ENCODE measurements at regions not wholly inside any gene's neighbourhood (a gene's known extent, or its start where the extent isn't known, plus 50 kb on each side); places are given as distances from the start of the nearest gene placed in this dataset.

DNA sequence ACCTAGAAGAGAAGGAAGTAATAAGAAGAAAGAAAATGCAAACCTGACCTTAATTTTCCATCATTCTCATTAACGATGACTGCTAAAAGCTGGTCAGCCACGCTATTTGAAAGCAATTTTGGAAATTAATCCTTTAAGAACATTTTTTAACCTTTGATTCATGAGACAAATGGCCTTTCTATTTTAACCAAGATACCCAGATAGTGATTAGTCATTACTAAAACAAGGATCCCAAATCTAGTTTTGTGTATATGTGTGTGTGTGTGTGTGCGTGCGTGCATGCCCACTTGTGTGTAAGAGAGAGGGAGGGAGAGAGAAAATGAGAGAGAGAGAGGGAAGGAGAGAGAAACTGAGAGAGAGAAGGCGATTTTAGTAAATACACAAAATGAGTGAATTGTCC lies 329.5 kb downstream of the DEPDC1B start:
- DNase-seq, result no peak

DNA sequence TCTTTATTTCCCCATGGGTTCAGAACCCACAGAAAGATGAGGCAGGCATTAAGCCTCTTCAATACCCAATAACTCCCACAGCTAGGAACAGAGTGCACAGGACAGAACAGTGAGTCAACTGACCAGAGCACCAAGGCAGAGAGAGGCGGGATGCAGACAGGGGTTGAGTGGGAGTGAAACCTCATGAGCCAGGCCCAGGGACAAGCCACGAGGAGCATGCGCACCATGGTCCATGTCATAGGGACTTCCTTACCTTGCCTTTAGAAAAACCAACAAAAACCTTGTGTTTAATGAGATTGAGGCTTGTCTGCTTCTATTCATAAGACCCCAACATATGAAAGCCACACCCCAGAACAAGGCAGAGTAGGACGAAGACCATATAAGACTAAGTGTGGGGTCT lies 330.6 kb downstream of the DEPDC1B start:
- no peak for DNase-seq

DNA sequence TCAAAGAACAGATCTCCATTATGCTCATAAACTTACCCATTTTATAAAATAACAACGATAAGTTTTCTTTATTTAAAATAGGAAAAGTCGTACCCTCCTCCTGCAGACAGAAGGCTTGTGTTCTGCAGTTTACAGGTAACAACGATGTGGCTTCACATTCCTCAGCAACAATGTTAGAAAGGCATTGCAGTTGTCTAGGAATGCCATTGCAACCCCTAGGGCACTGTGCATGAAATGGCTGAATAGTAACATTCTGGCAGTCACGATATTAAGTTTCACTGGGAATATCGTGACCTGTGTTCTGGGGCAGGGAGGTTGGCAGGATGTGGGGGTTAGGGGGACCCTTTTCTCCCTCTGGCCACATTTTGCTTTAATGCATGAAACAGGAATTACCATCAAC lies 331.9 kb downstream of the DEPDC1B start:
- no peak for DNase-seq

DNA sequence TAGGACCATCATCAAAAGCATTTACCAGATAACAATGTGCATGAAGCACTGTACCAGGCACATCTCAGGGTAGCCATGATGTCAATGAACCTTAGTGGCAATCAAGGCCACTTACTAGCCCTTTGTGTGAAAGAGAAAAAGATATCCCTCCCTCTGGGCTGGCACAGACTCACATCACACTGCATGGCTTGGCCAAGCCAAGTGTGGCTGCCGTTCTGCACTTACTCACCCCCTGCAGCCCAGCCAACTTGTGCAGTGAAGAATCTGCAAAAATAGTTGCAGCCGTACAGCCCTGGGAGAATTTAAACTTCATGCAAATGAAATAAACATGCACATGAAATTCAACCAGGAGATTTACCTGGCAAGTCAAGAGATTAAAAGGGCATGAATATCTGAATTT lies 333.5 kb downstream of the DEPDC1B start:
- DNase-seq, result no peak

DNA sequence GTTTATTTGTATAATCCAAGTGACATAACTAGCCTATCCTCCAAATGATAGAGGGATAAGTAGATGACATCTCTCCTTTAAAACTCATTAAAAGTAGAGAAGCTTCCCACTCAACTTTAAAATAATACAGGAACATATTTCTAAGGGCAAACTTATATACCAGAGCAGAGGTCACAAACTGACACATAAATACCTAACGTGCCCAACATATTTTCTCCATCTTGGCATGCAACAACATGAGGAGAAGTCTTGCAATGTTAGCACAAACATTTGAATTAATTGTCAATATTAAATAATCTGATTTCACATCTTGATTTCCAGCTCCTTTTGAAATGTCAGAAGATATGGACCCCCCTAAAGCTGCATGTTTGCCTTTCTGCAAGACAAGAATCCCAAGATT lies 335.0 kb downstream of the DEPDC1B start:
- no peak for DNase-seq

DNA sequence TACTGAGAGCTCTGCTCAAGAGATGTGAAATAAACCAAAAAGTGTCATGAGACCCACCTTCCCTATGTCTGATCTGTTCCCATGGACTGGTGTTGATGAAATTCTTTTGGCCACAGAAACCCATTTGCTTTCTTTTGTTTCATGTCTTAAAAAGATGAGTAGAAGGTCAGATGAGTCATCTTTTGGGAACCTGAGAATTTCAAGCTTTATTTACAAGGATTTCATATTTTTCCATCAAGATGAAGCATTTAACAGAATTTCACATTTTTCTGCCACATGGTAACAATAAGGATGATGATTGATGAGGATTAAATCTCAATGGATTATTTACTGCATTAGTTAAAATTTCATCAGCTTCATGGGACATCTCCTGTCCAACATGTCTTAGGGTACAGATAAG lies 337.8 kb downstream of the DEPDC1B start:
- DNase-seq, result no peak

DNA sequence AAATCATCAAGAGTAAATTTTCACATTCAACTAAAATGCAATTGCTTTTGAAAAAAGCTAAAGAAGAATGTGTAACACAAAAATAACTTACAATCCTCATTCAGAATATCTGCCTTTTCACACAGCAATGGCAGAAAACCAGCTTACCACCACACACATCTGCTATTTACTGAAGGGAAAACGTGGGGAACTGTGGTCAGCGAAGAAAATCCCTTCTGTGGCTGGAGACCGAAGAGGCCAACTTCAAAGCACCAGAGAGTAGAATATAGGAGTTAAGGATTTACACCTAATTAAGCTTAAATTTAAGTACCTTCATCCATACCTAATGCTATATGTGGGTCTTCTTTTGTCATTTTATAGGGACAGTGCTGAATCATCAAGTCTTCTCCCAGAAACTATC lies 339.6 kb downstream of the DEPDC1B start:
- no peak for DNase-seq

DNA sequence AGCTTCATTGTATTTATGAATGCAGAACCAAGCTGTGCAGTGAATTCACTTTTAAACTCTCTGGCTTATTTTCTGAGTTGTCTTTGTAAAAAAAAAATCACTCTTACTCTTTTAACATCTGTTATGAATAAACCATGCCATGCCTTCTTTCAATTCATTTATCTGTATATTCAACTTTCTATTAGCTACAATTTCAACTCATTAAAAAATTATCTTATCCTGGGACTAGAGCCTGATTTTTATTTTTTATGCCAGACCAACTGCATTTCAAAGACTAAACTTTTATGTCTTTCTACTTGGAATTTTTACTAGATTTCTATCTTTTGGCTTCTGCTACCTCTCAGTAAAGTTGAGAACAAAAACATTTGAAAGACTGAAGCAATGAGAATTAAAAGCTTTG lies 342.7 kb downstream of the DEPDC1B start:
- DNase-seq, result no peak

DNA sequence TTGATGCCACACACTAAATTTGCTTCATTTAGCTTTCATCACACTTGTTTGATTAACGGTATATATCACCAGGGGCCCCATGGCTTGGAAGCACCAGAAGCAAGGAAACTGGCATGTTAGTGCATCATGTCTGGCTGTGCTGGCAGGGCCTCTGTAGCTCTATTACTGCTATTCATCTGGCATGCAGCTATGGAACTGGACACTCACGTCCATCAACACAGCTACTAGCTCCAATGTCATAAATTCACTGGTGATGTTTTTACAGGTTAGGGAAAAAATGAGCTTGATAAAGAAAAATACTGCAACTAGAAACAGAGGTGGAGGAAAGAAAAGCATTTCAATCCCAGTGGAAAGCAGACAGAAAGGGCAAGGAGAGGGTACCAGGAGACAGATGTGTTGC lies 343.2 kb downstream of the DEPDC1B start:
- DNase-seq, result no peak

DNA sequence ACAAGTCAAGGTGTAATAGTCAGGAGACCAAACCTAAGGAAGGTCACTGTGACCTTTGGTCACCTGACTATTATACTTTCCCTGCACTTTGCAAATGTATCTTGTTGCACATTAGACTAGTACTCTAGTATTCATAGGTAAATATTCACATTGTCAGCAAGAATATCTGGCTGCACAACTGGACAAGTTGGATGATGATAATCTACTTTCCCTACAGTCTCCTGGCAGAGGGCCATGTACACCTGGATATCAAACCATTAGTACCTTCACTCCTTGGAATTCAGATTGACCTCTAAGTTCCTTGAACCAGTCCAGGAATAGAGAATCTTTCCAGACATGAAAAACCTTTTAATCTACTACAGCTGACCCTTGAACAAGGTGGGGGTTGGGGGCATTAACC lies 344.8 kb downstream of the DEPDC1B start:
- no peak for DNase-seq

DNA sequence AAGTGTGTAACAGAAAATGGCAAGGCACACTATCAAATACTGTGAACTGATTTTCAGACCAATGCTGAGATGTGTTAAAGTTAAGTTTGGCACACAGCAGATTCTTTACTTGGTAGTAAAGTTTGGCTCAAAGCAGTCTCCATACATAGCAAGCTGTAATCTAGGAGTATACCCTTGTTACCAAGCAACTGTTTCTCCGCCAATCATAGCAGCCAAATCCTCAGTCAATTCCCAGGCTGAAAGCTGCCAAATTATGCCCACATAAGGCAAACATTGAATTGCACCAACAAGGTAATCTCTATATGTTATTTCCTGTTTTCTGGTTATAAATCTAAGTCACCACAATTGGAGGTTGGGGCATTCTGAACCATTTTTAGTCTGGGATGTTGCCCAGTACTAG lies 345.7 kb downstream of the DEPDC1B start:
- peak; percentile 32 for DNase-seq

DNA sequence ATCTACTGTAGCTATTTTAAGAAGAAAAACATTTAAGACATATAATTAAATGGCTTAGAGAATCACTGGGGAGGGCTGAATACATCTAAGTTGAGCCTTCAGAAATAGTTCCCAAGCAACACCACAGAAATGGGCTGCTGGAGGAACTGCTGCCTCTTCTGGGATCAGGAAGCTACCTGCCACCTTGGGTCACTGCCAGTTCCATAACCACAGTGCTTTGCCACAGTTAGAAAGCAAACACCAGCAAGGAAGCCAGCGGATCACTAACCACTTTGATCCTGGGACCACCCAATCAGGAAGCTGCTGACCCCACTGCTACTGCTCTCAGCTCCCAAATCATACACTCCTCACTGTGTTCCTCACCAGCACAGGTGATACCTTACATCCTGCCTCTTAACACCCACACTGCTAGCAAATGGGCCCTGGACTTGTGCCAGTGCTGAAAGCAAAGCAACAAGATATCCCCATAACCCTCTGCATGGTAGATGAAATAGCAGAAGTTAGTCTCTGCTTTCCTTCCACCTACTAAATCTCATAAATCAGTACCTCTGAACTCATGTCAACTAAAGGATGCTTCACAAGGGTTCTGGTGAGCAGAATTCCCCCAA lies 346.9 kb downstream of the DEPDC1B start:
- DNase-seq, result peak; percentile 29

DNA sequence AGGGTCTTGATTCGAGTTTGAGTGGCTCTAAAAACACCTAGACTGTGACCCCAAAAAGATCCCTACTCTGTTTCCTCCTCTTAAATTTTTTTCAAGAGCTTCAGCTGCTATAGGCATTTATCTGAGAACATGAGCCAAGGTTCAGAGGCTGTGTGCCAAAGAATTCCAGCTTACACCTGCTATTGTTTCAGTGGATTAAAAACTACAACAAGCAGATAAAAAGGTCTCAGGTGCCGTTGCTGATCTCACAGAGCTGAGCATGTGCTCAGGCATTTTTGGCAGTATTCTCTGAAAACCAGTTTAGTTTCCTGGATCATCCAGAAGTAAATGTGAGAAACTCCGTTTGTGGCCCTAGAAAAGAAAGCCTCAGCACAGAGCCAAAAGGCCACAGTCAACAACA lies 349.2 kb downstream of the DEPDC1B start:
- no peak for DNase-seq

DNA sequence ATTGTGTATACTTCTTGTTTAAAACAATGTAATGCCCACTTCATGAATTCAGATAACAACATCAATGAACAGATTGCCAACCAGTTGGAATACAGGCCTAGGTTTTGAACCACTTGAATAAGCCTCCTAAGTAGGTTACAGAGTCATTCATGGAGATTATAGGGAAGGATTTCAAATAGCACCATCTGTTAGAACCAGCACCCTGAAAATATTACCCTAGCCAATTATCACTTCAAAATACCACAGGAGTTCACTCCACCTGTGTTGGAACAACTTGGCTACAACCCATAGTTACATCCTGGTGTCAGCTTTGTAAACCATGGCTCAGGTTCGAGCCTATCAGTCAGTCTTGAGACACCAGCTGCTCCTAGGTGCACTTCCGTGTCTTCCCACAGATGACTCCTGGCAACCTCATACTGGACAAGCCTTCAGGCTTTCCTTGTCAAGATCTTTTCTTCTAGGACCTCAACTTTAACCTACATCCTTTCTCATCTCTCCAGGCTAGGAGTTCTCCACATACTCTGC lies 350.0 kb downstream of the DEPDC1B start:
- peak; percentile 9 for DNase-seq

DNA sequence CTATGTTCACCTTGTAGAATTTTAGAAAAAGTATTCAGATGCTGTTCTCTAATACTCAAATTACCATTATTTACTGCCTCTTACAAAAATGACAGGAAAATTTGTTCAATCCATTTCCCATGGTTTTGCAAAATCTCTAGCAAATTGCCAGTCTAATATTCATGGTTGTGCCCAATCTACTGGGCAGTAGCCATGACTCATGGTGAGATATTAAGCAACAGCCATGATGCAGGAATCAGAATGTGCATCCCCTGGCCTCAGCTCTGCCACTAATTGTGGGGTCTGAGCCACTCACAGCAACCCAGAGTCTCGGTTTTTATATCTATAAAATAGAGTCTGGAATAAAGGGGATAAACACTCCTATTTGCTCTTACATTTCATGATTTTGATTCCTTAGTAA lies 353.6 kb downstream of the DEPDC1B start:
- no peak for DNase-seq

DNA sequence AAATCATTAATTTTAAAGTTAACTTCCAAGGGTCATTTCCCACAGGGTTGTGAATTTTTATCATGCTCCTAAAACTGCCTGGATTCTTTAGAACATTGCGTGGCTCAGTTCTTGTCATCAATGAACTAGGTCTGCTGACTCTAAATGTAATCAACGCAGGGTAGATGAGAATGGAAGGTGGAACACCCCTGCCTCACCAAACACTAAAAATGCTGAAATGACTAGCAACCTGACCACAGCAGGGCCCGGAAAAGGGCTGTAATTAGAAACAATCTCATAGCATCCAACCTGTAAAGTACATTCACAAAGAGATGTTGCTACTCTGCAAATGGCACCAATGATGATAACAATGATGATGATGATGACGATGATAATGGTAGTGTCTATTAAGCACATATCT lies 356.9 kb downstream of the DEPDC1B start:
- no peak for DNase-seq

DNA sequence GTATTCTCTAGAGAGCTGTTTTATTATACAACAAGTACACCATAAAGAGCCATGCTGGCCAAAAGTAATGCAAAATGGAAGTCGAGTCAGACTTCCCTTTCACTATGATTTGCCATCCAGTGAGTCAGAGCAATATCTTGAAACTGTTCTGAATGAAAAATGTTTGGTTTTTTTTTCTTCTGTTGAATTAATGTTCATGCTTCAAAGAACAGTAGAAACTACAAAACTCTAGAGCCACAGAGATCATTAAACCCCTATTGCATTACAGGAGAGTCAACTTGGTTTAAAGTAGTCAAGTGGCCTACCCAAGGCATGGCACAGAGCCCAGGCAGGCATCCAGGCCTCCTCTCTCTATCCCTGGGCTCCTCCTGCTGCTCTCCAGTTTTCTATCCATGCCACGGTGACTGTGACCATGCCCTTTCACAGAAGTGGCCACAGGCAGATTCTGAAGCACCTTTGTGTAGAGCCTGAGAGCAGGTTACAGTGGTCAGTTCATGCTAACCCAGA lies 358.9 kb downstream of the DEPDC1B start:
- DNase-seq, result no peak

DNA sequence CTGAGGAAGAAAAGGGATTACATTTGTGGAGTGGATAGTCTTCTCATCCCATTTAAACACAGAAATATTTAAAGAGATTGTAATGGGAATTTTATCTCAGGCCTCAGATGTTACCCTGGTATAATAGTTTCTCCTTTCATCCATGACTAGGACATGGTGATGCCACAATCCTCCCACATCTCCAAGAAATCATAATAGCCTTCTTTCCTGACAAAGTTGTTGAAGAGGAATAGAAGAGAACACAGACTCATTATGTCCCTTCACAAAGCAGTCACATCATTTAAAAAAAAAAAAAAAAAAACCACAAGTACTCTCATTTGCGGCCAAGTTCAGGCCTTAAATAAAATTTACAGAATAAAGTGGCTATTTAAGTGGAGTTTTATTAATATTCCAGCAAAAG lies 359.6 kb downstream of the DEPDC1B start:
- DNase-seq, result no peak

DNA sequence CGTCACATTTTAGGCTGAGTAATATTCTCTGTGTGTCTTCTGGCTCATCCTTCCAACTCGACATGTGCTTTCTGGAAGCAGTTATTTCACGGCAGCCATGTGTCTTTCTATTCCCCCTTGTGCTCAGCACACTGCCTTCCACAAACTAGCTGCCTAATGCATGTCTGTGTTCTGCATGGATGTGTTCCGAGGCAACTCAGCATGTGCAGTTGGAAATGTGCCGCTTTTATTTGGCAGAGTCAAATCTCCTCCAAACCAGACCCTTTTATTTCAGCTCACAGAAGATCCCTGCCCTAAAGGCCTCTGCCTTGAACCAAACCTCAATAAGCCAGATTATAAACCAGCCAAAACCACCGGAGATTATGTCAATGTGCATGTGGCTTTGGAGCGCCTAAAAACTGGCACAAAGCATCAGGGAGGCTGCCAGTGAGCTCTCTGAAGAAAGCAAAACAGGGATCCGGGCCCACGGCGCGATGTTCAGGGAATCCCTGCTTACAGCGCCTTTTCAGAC lies 360.2 kb downstream of the DEPDC1B start:
- no peak for DNase-seq

DNA sequence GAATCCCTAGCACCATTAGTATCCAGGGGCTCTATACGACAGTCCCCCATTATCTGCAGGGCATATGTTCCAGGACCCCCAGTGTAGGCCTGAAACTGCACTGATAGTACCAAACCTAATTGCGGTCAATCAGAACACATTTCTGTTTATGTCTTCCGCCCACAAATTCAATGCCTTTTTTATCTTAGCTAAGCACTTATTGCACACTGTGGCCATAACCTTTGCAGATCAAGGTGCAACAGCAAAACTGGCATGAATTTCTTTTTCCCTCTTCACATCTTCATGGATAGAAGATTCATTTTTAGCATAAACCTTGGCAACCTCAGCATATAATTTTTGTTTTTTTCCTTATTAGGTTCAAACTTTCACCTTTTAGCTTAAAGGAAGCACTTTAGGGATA lies 361.1 kb downstream of the DEPDC1B start:
- no peak for DNase-seq

DNA sequence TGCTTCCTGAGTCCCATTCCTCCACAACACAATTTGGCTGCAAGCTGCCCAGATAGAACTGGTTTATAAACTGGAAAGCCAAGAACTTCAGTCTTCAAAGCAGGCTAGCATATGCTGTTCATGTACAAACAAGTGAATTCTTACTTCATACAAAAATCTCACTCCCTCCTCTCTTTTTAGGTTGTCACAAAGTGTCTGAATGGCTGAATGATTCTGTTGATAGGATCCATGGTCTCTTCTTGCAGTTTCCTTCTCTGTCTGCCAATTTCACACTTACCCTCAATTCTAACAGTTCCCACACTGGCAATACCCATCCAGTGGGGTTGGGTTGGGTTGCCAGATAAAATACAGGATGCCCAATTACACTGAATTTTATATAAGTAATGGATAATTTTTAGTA lies 363.5 kb downstream of the DEPDC1B start:
- DNase-seq, result no peak

DNA sequence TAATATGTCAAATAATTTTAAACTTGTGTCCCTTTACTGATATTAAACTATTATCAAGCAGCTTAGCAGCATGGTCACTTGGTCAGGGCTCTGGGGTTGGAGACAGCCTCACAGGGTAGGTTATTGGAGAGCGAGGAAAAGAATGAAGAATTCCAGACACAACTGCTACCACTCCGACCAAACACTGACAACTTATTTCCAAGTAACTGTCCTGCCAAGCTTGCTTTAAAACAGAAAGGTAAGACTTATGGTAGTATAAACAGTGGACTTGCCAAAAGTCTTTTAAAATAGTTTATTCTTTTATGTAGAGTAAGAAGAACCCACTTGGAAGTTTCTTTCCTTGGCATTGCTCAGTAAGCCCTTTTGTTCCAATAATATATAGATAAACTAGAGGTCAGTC lies 364.1 kb downstream of the DEPDC1B start:
- DNase-seq, result no peak

DNA sequence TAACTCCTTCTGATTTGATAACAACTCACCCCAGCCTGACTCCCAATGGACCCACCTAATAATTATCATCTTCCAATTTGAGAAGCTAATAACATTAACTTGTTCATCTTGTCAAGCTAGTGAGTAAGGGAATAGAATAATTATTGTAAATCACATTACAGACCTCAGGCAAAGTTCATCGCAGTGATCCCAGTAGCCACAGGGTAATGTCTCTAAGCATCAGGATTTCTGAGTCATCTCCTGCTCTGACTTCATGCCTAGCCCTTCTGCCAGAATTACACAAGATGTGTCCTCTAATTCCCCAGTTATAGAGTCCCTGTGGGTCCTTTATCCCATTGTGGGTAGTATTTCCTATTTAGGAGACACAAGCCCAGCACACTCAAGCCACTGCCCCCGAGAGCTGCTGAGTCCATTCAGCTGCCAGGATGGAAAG lies 365.7 kb downstream of the DEPDC1B start:
- no peak for DNase-seq

DNA sequence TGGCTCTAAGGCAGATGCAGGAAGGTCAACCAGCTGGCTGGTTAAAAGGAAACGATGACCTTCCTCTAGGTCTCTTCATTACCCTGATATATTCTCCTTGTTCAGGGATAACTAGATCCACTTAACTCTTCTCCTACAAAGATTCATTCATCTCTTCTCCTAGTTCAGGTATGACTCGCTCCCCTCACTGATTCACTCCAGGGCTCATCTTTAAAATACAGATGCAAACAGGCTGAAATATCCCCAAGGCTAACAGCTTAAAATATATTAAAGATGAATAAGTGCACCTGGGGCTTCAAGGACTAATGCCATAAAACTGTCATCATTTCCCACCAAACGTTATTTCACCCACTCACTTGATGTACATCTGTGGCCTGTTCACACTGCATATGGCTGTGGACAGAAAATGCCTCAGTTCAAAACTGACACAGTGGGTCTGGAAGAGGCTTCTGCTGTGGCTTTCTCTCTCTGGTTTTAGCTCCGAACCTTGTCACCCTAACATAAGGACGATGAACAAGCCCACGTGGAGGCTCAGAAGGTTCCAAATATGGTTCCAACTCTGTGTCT lies 366.9 kb downstream of the DEPDC1B start:
- no peak for DNase-seq

Measured in NCI-H69 (cell line).